GM12892 (cell line): ENCODE measurements at regions not wholly inside any gene's neighbourhood (a gene's known extent, or its start where the extent isn't known, plus 50 kb on each side); places are given as distances from the start of the nearest gene placed in this dataset.

ENCODE experiments used
- POLR2A ChIP-seq: IDR thresholded peaks from 2 replicates; pipeline ENCODE4 v1.6.1; 2011; ENCODE audit warnings: low read depth, low read length, control low read depth
- POLR2AphosphoS5 ChIP-seq: IDR thresholded peaks from 2 replicates; pipeline ENCODE4 v1.6.1; 2011; ENCODE audit warnings: low read depth, low read length, control low read depth

DNA sequence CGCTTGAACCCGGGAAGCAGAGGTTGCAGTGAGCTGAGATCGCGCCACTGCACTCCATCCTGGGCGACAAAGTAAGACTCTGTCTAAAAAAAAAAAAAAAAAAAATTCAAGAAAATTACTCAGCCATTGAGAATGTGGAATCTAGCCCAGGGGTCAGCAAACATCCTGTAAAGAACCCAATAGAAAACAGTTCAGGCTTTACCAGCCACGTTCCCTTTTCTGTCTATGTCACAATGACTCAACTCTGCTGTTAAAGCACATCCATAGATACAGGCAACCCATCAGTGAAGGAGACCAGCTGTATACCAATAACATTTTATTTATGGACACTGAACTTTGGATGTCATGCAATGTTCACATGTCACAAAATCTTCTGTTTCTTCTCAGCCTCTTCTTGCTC lies 435.6 kb upstream of the GYPC start:
- TF ChIP-seq POLR2A (no peak), POLR2AphosphoS5 (no peak)
